PFSK-1 (cell line): ENCODE measurements at regions not wholly inside any gene's neighbourhood (a gene's known extent, or its start where the extent isn't known, plus 50 kb on each side); places are given as distances from the start of the nearest gene placed in this dataset.

Experiments
- POLR2AphosphoS5 ChIP-seq: IDR thresholded peaks from 2 replicates; pipeline ENCODE4 v1.6.1; 2012; ENCODE audit warnings: low read depth, mild to moderate bottlenecking, control low read depth, low read length, moderate library complexity
- REST ChIP-seq, 2 experiments: IDR thresholded peaks; 2 replicates each; pipeline versions ENCODE4 v1.6.1 to v1.8.0; 2011 to 2012; ENCODE audit warnings: low read depth in 2 of 2, low read length in 2 of 2, control low read depth in 1 of 2, inconsistent platforms in 1 of 2, mild to moderate bottlenecking in 1 of 2, moderate library complexity in 1 of 2; ENCODE audit not compliant: insufficient read depth in 1 of 2
- SIN3A ChIP-seq: IDR thresholded peaks from 2 replicates; pipeline ENCODE4 v1.6.1; 2012; ENCODE audit warnings: mild to moderate bottlenecking, low read length, moderate library complexity, borderline replicate concordance; ENCODE audit not compliant: insufficient read depth
- TAF1 ChIP-seq: IDR thresholded peaks from 2 replicates; pipeline ENCODE4 v1.6.1; 2012; ENCODE audit warnings: low read length, control low read depth, borderline replicate concordance; ENCODE audit not compliant: insufficient read depth

DNA sequence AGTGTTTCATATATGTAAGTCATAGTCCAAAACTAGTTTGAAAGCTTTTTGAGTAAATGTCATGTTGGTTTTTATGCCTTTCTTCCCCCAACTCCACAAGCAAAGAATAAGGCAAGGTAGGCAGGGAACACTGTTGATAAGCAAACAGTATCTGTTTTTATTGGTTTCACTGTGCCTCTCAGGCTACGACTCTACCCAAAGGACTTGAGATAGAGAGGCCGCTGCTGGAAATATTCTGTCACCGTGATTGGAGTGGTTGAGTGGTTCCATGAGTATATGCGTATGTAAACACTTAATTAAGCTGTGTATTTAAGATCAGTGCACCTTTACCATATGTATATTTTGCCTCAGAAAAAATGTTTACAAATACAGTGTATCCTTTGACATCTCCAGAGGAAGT is 138.1 kb upstream of the KIF26B start:
- TF ChIP-seq POLR2AphosphoS5 = no peak
- TF ChIP-seq TAF1 = no peak
- no peak for TF ChIP-seq REST (IDR thresholded peaks at IDR 0.05; ENCODE audit: insufficient read depth in 1 of 2, low read depth in 2 of 2, low read length in 2 of 2)
- no peak for TF ChIP-seq SIN3A
